NB4 (cell line): ENCODE measurements at regions not wholly inside any gene's neighbourhood (a gene's known extent, or its start where the extent isn't known, plus 50 kb on each side); places are given as distances from the start of the nearest gene placed in this dataset.

ENCODE experiments used
- DNase-seq: peaks from one replicate; pipeline ENCODE4 v3.0.0; 2010; ENCODE audit warnings: low read depth
- H3K4me3 ChIP-seq: one replicate; pipeline ENCODE4 v1.5.1; 2011; ENCODE audit warnings: mild to moderate bottlenecking, low read depth, low read length, moderate library complexity
- CTCF ChIP-seq: IDR thresholded peaks from one replicate; pipeline ENCODE4 v1.5.1; 2012; ENCODE audit warnings: low read depth, low read length
- MAX ChIP-seq: IDR thresholded peaks from 2 replicates; pipeline ENCODE4 v1.6.1; 2011; ENCODE audit warnings: low read depth, low read length
- MYC ChIP-seq: IDR thresholded peaks from 2 replicates; pipeline ENCODE4 v1.6.1; 2011; ENCODE audit warnings: low read depth, low read length
- POLR2A ChIP-seq: IDR thresholded peaks from 2 replicates; pipeline ENCODE4 v1.6.1; 2011; ENCODE audit warnings: mild to moderate bottlenecking; ENCODE audit not compliant: insufficient read length; ENCODE audit errors: extremely low read depth

- no peak for DNase-seq
- TF ChIP-seq POLR2A (no peak), MYC (no peak), CTCF (no peak), MAX (no peak)
- no peak overlapping the region for H3K4me3 ChIP-seq
Observed at GRCh38 chr10:8187171-8187666, 132.7 kb downstream of the GATA3 start.

- no peak for TF ChIP-seq POLR2A
- no peak for TF ChIP-seq CTCF
- no peak for TF ChIP-seq MAX
- no peak for TF ChIP-seq MYC
- no peak overlapping the region for H3K4me3 ChIP-seq
- DNase-seq: no peak
Observed at GRCh38 chr10:8189458-8189857, 135.0 kb downstream of the GATA3 start.

- H3K4me3 ChIP-seq: no peak overlapping the region
- TF ChIP-seq CTCF (no peak), MAX (no peak), MYC (no peak), POLR2A (no peak)
- no peak for DNase-seq
Observed at GRCh38 chr10:8192301-8192700, 137.8 kb downstream of the GATA3 start.

- DNase-seq: no peak
- TF ChIP-seq MYC (no peak), POLR2A (no peak), MAX (no peak), CTCF (no peak)
- H3K4me3 ChIP-seq: no peak overlapping the region
Observed at GRCh38 chr10:8193546-8193945, 139.1 kb downstream of the GATA3 start.

GRCh38 chr10:8194050-8194449 lies 139.6 kb downstream of the GATA3 start:
- H3K4me3 ChIP-seq: no peak overlapping the region
- no peak for DNase-seq
- TF ChIP-seq POLR2A (no peak), MYC (no peak), CTCF (no peak), MAX (no peak)

- no peak for DNase-seq
- no peak overlapping the region for H3K4me3 ChIP-seq
- no peak for TF ChIP-seq MAX
- no peak for TF ChIP-seq POLR2A
- TF ChIP-seq MYC: no peak
- no peak for TF ChIP-seq CTCF
Observed at GRCh38 chr10:8206882-8207281, 152.4 kb downstream of the GATA3 start.
